ENCODE measurements at regions not wholly inside any gene's neighbourhood (a gene's known extent, or its start where the extent isn't known, plus 50 kb on each side); places are given as distances from the start of the nearest gene placed in this dataset.

GRCh38 chr9:105157171-105157583 is 87.3 kb upstream of the SLC44A1 start:
- peak; percentile 59 for DNase-seq (ENCODE audit: low read depth)
- TF ChIP-seq, protein P1, sequence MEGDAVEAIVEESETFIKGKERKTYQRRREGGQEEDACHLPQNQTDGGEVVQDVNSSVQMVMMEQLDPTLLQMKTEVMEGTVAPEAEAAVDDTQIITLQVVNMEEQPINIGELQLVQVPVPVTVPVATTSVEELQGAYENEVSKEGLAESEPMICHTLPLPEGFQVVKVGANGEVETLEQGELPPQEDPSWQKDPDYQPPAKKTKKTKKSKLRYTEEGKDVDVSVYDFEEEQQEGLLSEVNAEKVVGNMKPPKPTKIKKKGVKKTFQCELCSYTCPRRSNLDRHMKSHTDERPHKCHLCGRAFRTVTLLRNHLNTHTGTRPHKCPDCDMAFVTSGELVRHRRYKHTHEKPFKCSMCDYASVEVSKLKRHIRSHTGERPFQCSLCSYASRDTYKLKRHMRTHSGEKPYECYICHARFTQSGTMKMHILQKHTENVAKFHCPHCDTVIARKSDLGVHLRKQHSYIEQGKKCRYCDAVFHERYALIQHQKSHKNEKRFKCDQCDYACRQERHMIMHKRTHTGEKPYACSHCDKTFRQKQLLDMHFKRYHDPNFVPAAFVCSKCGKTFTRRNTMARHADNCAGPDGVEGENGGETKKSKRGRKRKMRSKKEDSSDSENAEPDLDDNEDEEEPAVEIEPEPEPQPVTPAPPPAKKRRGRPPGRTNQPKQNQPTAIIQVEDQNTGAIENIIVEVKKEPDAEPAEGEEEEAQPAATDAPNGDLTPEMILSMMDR (IDR thresholded peaks at IDR 0.05; ENCODE audit: insufficient read depth, low read depth, low read length, missing control alignments) = peak; percentile 31
- H3K4me3 ChIP-seq (ENCODE audit: low read depth, low read length) = no peak overlapping the region

- TF ChIP-seq, protein P1 (IDR thresholded peaks at IDR 0.05; ENCODE audit: insufficient read depth, low read depth, low read length, missing control alignments) = no peak
- no peak overlapping the region for H3K4me3 ChIP-seq (ENCODE audit: low read depth, low read length)
- DNase-seq (ENCODE audit: low read depth) = no peak
Measured at GRCh38 chr9:105158020-105158419, 86.4 kb upstream of the SLC44A1 start.

- H3K4me3 ChIP-seq (ENCODE audit: low read depth, low read length) = no peak overlapping the region
- TF ChIP-seq, protein P1 (IDR thresholded peaks at IDR 0.05; ENCODE audit: insufficient read depth, low read depth, low read length, missing control alignments) = no peak
- DNase-seq (ENCODE audit: low read depth) = no peak
Measured at GRCh38 chr9:105158898-105159297, 85.6 kb upstream of the SLC44A1 start.

- DNase-seq (ENCODE audit: low read depth) = no peak
- TF ChIP-seq, protein P1 (IDR thresholded peaks at IDR 0.05; ENCODE audit: insufficient read depth, low read depth, low read length, missing control alignments) = no peak
- no peak overlapping the region for H3K4me3 ChIP-seq (ENCODE audit: low read depth, low read length)
Measured at GRCh38 chr9:105168870-105169319, 75.6 kb upstream of the SLC44A1 start.

DNA sequence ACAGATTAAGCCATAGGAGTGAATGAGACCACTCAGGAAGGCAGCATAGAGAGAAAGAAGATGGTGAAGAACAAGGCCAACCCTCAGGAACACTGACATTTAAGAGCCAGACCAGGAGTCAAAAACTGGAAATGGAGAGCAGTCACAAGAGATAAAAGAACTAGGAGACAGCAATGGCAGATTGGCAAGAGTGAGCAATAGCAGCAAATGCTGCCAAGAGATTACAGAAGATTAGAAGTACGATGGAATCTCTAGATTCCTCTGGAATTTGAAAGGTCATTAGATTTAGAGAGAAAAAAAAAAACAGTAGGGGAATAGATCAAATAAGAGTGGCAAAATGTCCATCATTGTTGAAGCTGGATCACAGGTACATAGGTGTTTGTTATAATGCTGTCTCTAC is 73.4 kb upstream of the SLC44A1 start:
- TF ChIP-seq, protein P1 (IDR thresholded peaks at IDR 0.05; ENCODE audit: insufficient read depth, low read depth, low read length, missing control alignments) = no peak
- no peak overlapping the region for H3K4me3 ChIP-seq (ENCODE audit: low read depth, low read length)
- no peak for DNase-seq (ENCODE audit: low read depth)

GRCh38 chr9:105171589-105171988 is 72.9 kb upstream of the SLC44A1 start:
- DNase-seq (ENCODE audit: low read depth) = no peak
- H3K4me3 ChIP-seq (ENCODE audit: low read depth, low read length) = no peak overlapping the region
- TF ChIP-seq, protein P1 (IDR thresholded peaks at IDR 0.05; ENCODE audit: insufficient read depth, low read depth, low read length, missing control alignments) = no peak

GRCh38 chr9:105172436-105172835 is 72.0 kb upstream of the SLC44A1 start:
- DNase-seq (ENCODE audit: low read depth) = no peak
- TF ChIP-seq, protein P1 (IDR thresholded peaks at IDR 0.05; ENCODE audit: insufficient read depth, low read depth, low read length, missing control alignments) = no peak
- no peak overlapping the region for H3K4me3 ChIP-seq (ENCODE audit: low read depth, low read length)

All from GM12865 (cell line).